RWPE2 (cell line): ENCODE measurements at regions not wholly inside any gene's neighbourhood (a gene's known extent, or its start where the extent isn't known, plus 50 kb on each side); places are given as distances from the start of the nearest gene placed in this dataset.

Experiments used
- ATAC-seq: fragments of 200-7000 bp; cut with Tn5 transposase; 3 replicates; pipeline ENCODE4 v1.9.1; 2021; ENCODE audit warnings: low read depth
- DNase-seq: peaks from one replicate; pipeline ENCODE4 v3.0.0-alpha.2; 2020; ENCODE audit warnings: low spot score
- H3K27ac ChIP-seq: fragments of 450-650 bp; 2 replicates; pipeline ENCODE4 v1.5.1; 2017; ENCODE audit warnings: mild to moderate bottlenecking; ENCODE audit not compliant: poor library complexity, severe bottlenecking
- H3K27me3 ChIP-seq: fragments of 250-450 bp; sonication (Bioruptor Pico); 2 replicates; pipeline ENCODE4 v1.5.1; 2021; ENCODE audit warnings: mild to moderate bottlenecking, moderate library complexity; ENCODE audit not compliant: insufficient read depth, poor library complexity, severe bottlenecking
- H3K36me3 ChIP-seq: fragments of 250-450 bp; sonication (Bioruptor Pico); 2 replicates; pipeline ENCODE4 v1.5.1; 2020; ENCODE audit warnings: low read depth, mild to moderate bottlenecking, moderate library complexity
- H3K4me1 ChIP-seq: fragments of 250-450 bp; sonication (Bioruptor Pico); 2 replicates; pipeline ENCODE4 v1.5.1; 2021; ENCODE audit warnings: mild to moderate bottlenecking, moderate library complexity; ENCODE audit not compliant: insufficient read depth, poor library complexity, severe bottlenecking
- H3K4me3 ChIP-seq: fragments of 250-450 bp; sonication (Bioruptor Pico); 2 replicates; pipeline ENCODE4 v1.5.1; 2021; ENCODE audit warnings: mild to moderate bottlenecking, moderate library complexity; ENCODE audit not compliant: severe bottlenecking
- H3K9me3 ChIP-seq: fragments of 250-450 bp; sonication (Bioruptor Pico); 2 replicates; pipeline ENCODE4 v1.5.1; 2021; ENCODE audit warnings: mild to moderate bottlenecking, moderate library complexity; ENCODE audit not compliant: severe bottlenecking
- TF ChIP-seq, protein P1 (sequence below): fragments of 450-650 bp; IDR thresholded peaks from one replicate; pipeline ENCODE4 v1.5.1; 2017; ENCODE audit warnings: mild to moderate bottlenecking, moderate library complexity; ENCODE audit not compliant: poor library complexity, severe bottlenecking

DNA sequence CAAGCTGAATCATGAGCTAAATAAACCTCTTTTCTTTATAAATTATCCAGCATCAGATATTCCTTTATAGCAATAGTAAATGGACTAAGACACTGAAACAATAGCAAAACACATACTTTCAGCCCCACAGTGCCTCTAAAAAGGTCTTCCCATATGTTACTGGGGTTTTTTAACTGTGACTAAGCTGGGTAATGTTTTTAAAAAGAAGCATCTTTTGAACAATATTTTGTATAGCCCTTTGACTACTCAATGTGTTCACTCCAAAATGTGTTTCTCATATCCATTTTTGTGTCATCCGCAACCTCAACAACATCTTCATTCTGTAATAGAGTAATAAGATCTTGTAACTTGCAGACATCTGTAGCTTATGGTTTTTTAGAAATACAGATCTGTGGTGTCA is 218.7 kb upstream of the S100G start:
- DNase-seq (no peak), ATAC-seq (no peak)
- H3K4me1 ChIP-seq = no peaks in the 10 kb centered on the region
- TF ChIP-seq, protein P1, sequence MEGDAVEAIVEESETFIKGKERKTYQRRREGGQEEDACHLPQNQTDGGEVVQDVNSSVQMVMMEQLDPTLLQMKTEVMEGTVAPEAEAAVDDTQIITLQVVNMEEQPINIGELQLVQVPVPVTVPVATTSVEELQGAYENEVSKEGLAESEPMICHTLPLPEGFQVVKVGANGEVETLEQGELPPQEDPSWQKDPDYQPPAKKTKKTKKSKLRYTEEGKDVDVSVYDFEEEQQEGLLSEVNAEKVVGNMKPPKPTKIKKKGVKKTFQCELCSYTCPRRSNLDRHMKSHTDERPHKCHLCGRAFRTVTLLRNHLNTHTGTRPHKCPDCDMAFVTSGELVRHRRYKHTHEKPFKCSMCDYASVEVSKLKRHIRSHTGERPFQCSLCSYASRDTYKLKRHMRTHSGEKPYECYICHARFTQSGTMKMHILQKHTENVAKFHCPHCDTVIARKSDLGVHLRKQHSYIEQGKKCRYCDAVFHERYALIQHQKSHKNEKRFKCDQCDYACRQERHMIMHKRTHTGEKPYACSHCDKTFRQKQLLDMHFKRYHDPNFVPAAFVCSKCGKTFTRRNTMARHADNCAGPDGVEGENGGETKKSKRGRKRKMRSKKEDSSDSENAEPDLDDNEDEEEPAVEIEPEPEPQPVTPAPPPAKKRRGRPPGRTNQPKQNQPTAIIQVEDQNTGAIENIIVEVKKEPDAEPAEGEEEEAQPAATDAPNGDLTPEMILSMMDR = no peak
- H3K4me3 ChIP-seq = no peak overlapping the region
- H3K27me3 ChIP-seq = no peaks in the 10 kb centered on the region
- no peak overlapping the region for H3K27ac ChIP-seq
- H3K36me3 ChIP-seq = no peaks in the 10 kb centered on the region
- no peaks in the 10 kb centered on the region for H3K9me3 ChIP-seq

DNA sequence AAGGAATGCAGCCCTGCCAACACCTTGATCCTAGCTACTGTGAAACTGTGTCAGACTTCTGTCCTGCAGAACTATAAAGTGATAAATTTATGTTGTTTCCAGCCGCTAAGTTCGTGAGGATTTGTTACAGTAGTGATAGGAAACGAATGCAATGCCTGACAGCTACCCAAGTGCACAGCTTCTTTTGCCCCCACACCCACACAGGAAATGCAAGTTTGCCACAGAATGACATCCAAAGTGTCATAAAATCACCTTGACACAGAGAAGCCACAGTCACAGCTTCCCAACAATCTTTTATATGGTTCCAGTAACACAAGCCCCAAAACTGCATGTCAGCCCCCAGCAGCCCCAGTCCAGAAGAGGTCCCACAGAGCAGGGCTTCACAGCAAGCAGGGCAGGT is 216.9 kb upstream of the S100G start:
- no peaks in the 10 kb centered on the region for H3K36me3 ChIP-seq
- H3K9me3 ChIP-seq = no peaks in the 10 kb centered on the region
- no peak for ATAC-seq
- no peaks in the 10 kb centered on the region for H3K4me1 ChIP-seq
- no peaks in the 10 kb centered on the region for H3K27me3 ChIP-seq
- H3K27ac ChIP-seq = no peak overlapping the region
- DNase-seq = no peak
- H3K4me3 ChIP-seq = no peak overlapping the region
- TF ChIP-seq, protein P1 = no peak

GRCh38 chrX:16435399-16435986 is 214.5 kb upstream of the S100G start:
- H3K27me3 ChIP-seq = no peaks in the 10 kb centered on the region
- DNase-seq (no peak), ATAC-seq (no peak)
- H3K4me3 ChIP-seq = no peak overlapping the region
- no peaks in the 10 kb centered on the region for H3K9me3 ChIP-seq
- no peaks in the 10 kb centered on the region for H3K36me3 ChIP-seq
- no peaks in the 10 kb centered on the region for H3K4me1 ChIP-seq
- TF ChIP-seq, protein P1 = no peak
- H3K27ac ChIP-seq = no peak overlapping the region

GRCh38 chrX:16436348-16437188 is 213.4 kb upstream of the S100G start:
- H3K27me3 ChIP-seq = no peaks in the 10 kb centered on the region
- no peaks in the 10 kb centered on the region for H3K36me3 ChIP-seq
- ATAC-seq = peak; percentile 80
- no peak overlapping the region for H3K27ac ChIP-seq
- H3K9me3 ChIP-seq = no peaks in the 10 kb centered on the region
- peak; percentile 38 for DNase-seq
- no peak overlapping the region for H3K4me3 ChIP-seq
- no peaks in the 10 kb centered on the region for H3K4me1 ChIP-seq
- TF ChIP-seq, protein P1 = peak; percentile 63

DNA sequence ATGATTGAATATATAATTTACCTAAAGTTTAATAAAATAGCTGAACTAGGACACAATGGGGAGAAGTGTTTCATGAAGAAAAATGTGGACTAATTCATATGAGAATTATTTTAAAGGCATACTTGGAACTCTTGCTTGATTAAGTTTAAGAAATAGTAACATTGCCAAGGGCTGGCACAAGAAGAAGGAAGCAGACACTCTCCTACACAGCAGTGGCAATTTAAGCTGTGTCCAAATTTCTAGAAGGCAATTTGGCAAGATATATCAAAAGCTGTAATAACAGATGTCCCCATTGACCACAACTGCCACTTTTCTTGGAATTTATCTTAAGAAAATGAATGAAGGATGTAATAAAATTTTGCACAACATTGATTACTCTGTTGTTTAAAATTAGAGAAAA is 209.5 kb upstream of the S100G start:
- no peak overlapping the region for H3K27ac ChIP-seq
- no peaks in the 10 kb centered on the region for H3K27me3 ChIP-seq
- TF ChIP-seq, protein P1 = no peak
- H3K4me3 ChIP-seq = no peak overlapping the region
- DNase-seq (no peak), ATAC-seq (no peak)
- no peaks in the 10 kb centered on the region for H3K9me3 ChIP-seq
- no peaks in the 10 kb centered on the region for H3K4me1 ChIP-seq
- H3K36me3 ChIP-seq = no peaks in the 10 kb centered on the region
